ENCODE measurements at regions not wholly inside any gene's neighbourhood (a gene's known extent, or its start where the extent isn't known, plus 50 kb on each side); places are given as distances from the start of the nearest gene placed in this dataset.

- no peak for TF ChIP-seq CTCF (IDR thresholded peaks at IDR 0.05 in 8 of 11, conservative IDR thresholded peaks at IDR 0.05 in 3 of 11)
- no peak for TF ChIP-seq POLR2AphosphoS5 (IDR thresholded peaks at IDR 0.05)
These were observed 179.0 kb upstream of the SLC39A10 start for GRCh38 chr2:195477996-195478382.

Data from spleen (tissue), 7 donors.